Ascending aorta (tissue), 2 donors: ENCODE measurements at regions not wholly inside any gene's neighbourhood (a gene's known extent, or its start where the extent isn't known, plus 50 kb on each side); places are given as distances from the start of the nearest gene placed in this dataset.

Experiments used
- DNase-seq, 2 donors: peaks; one replicate each; pipeline ENCODE4 v3.0.0-alpha.2; 2019; ENCODE audit warnings: low spot score in 2 of 2
- H3K27ac ChIP-seq, 2 donors: fragments of 200-600 bp; sonication (generic); one replicate each; pipeline ENCODE4 v1.5.1; 2016 to 2017; ENCODE audit warnings: mild to moderate bottlenecking in 1 of 2
- H3K27me3 ChIP-seq: fragments of 200-600 bp; sonication (generic); one replicate; pipeline ENCODE4 v1.5.1; 2017
- H3K36me3 ChIP-seq, 2 donors: fragments of 200-600 bp; sonication (generic); one replicate each; pipeline ENCODE4 v1.5.1; 2016
- H3K4me1 ChIP-seq, 2 donors: fragments of 200-600 bp; sonication (generic); one replicate each; pipeline ENCODE4 v1.5.1; 2016 to 2017; ENCODE audit warnings: mild to moderate bottlenecking in 1 of 2
- H3K4me3 ChIP-seq, 2 donors: fragments of 200-600 bp; sonication (generic); one replicate each; pipeline ENCODE4 v1.5.1; 2016 to 2017; ENCODE audit warnings: mild to moderate bottlenecking in 1 of 2
- H3K9me3 ChIP-seq, 2 donors: fragments of 200-600 bp; sonication (generic); one replicate each; pipeline ENCODE4 v1.5.1; 2016
- CTCF ChIP-seq, 3 experiments: fragments of 200-600 bp in 2 of 3; fragments of 450-650 bp in 1 of 3; sonication (generic) in 2 of 3; IDR thresholded peaks; one replicate each; pipeline ENCODE4 v1.5.1; 2016 to 2019; ENCODE audit warnings: antibody characterized with exemption in 3 of 3, mild to moderate bottlenecking in 1 of 3, moderate library complexity in 1 of 3
- intact Hi-C: fragments of 100-400 bp; cut with DNase I; formaldehyde crosslinking; loops from one replicate; pipeline ENCODE4 v1.15.1; 2023

- Histone ChIP-seq H3K27ac (no peak overlapping the region), H3K27me3 (no peaks in the 10 kb centered on the region), H3K4me3 (no peak overlapping the region), H3K4me1 (no peaks in the 10 kb centered on the region), H3K9me3 (no peaks in the 10 kb centered on the region), H3K36me3 (no peaks in the 10 kb centered on the region)
- no peak for TF ChIP-seq CTCF (IDR thresholded peaks at IDR 0.05)
- no peak for DNase-seq
- intact Hi-C loops: no loop called here
These were observed 81.0 kb upstream of the RASSF8 start for GRCh38 chr12:25877446-25877845.

DNA sequence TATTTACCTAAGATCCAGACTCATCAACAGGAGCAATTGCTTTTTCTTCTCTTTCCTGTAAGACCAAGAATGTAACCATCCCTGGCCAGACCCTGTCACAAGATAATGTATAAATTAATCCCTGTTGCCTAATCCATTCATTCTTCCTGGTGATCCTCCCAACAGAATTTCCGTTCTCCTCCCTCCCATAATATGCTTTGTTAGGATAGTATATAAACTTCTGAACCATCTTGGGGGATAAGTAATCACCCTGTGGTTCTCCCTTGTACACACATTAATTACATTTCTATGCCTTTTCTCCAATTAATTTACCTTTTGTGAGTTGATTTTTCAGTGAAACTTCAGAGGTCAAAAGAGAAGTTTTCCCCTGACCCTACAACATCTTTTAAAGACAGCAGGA lies 76.2 kb upstream of the RASSF8 start:
- intact Hi-C loops: no loop called here
- H3K27me3 ChIP-seq: no peaks in the 10 kb centered on the region

DNA sequence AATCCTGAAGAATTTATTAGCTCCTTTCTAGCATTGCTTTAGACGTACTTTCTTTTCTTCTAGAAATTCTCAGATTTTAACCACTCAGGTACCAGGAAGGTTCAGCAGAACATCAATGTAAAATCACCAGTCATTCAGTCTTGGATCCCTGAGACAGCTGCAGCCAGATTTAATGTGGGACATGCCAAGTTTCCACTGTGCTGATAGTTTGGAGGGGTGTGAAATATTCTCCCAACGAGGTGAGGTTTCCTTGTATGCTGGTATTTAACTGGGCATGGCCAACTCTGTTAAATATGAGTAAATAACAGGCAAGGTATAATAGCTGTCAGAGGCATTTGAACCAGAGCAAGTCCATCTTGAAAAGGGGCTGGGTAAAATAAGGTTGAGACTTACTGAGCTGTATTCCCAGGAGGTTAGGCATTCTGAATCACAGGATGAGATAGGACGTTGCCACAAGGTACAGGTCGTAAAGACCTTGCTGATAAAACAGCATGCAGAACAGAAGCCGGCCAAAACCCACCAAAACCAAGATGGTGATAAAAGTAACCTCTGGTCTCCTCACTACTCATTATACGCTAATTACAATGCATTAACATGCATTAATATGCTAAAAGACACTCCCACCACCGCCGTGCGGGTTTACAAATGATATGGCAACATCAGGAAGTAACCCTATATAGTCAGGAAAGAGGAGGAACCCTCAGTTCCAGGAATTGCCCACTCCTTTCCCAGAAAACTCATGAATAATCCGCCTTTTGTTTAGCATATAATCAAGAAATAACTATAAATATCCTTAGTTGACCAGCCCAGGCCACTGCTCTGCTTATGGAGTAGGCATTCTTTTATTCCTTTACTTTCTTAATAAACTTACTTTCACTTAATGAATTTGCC lies 75.2 kb upstream of the RASSF8 start:
- DNase-seq: no peak
- Histone ChIP-seq H3K27me3 (no peaks in the 10 kb centered on the region), H3K36me3 (no peaks in the 10 kb centered on the region), H3K27ac (no peak overlapping the region), H3K9me3 (no peaks in the 10 kb centered on the region), H3K4me3 (no peak overlapping the region), H3K4me1 (no peaks in the 10 kb centered on the region)
- TF ChIP-seq CTCF (IDR thresholded peaks at IDR 0.05): no peak
- intact Hi-C loops: no loop called here

More for the DNA sequence above, 76.2 kb upstream of the RASSF8 start:
- no peak overlapping the region for H3K27ac ChIP-seq
- no peaks in the 10 kb centered on the region for H3K36me3 ChIP-seq
- no peaks in the 10 kb centered on the region for H3K9me3 ChIP-seq
- DNase-seq: no peak
- H3K4me1 ChIP-seq: no peaks in the 10 kb centered on the region
- no peak overlapping the region for H3K4me3 ChIP-seq
- TF ChIP-seq CTCF (IDR thresholded peaks at IDR 0.05): no peak

DNA sequence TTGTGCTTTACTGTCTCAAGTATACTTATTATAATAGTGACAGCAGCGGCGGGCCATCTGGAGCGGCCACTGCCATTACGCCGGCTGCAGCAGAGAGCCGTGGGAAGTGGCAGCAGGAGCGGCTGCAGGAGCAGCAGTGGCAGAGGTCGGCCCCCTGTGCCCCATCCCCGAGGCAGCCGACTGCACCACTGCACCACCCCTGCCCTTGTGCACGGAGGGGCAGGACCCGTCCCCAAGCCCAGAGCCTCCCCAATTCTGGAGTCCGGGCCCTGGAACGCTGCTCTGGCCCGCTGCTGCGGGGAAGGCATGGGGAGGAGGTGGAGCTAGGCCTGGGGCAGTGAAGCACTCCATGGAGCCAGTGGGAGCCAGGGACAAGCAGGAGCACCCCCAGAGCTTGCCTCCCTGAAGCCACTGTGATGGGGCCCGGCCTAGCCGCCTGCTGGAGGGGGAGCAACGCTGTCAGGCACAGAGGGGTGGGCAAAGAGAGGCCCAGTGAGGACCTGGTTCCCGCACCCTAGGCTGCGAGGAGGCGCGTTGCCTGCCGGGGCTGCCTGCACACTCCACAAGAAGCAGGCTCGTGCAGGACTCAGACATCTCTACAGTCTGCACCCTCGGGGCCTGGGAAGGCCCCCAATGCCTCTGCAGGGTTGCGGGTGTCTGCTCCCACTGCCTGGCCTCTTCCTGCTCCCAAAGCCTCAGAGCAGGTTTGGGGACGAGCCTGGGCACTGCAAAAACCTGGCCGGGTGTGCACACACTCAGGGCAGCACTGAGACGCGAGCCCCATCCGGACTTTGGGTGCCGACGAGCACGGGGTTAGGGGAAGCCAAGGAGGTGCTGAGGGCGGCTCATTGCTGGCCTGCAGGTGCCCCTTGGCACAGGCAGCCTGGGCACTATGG lies 74.2 kb upstream of the RASSF8 start:
- Histone ChIP-seq H3K4me1 (no peaks in the 10 kb centered on the region), H3K27ac (no peak overlapping the region), H3K9me3 (no peaks in the 10 kb centered on the region), H3K36me3 (no peaks in the 10 kb centered on the region), H3K27me3 (no peaks in the 10 kb centered on the region), H3K4me3 (no peak overlapping the region)
- no peak for TF ChIP-seq CTCF (IDR thresholded peaks at IDR 0.05)
- no peak for DNase-seq
- intact Hi-C loops: no loop called here

DNA sequence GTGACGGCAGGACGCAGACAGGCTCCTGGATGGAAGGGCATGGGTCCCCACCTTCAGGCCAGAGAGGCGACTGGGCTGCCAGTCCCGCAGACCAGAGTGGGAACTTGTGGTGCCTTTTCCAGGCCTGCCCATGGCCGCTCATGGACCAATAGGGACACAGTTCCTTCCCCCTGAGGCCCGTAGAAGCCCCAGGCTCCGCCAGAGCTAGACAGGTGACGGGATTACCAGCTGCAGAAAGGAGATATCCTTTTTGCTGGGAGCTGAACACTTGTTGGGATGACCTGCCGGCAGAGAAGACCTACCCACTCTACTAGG lies 73.6 kb upstream of the RASSF8 start:
- intact Hi-C loops: no loop called here
- no peak overlapping the region for H3K4me3 ChIP-seq
- no peak for DNase-seq

More for the DNA sequence above, 73.6 kb upstream of the RASSF8 start:
- Histone ChIP-seq H3K27ac (no peak overlapping the region), H3K9me3 (no peaks in the 10 kb centered on the region), H3K36me3 (no peaks in the 10 kb centered on the region), H3K27me3 (no peaks in the 10 kb centered on the region), H3K4me1 (no peaks in the 10 kb centered on the region)
- no peak for TF ChIP-seq CTCF (IDR thresholded peaks at IDR 0.05)
